ENCODE measurements at regions not wholly inside any gene's neighbourhood (a gene's known extent, or its start where the extent isn't known, plus 50 kb on each side); places are given as distances from the start of the nearest gene placed in this dataset.
"Not testable (repeated sequence)": the region's sequence is repeated elsewhere in the genome, so short reads cannot be mapped to it uniquely, and the experiment has no call there.

- H3K36me3 ChIP-seq = no peaks in the 10 kb centered on the region
- H3K9me3 ChIP-seq = no peaks in the 10 kb centered on the region
- TF ChIP-seq CTCF (IDR thresholded peaks at IDR 0.05) = no peak
- H3K27me3 ChIP-seq = no peaks in the 10 kb centered on the region
- DNase-seq = no peak
- H3K4me3 ChIP-seq = no peak overlapping the region
- H3K4me1 ChIP-seq = no peaks in the 10 kb centered on the region
- H3K27ac ChIP-seq = no peak overlapping the region
- intact Hi-C loops (cut with DNase I; ENCODE audit: low total_unique reads) = no loop called here
Observed at GRCh38 chr3:21909096-21909495, 158.1 kb upstream of the ZNF385D start.

- intact Hi-C loops (cut with DNase I; ENCODE audit: low total_unique reads) = no loop called here
- H3K36me3 ChIP-seq = no peaks in the 10 kb centered on the region
- TF ChIP-seq CTCF (IDR thresholded peaks at IDR 0.05) = no peak
- no peaks in the 10 kb centered on the region for H3K9me3 ChIP-seq
- H3K27ac ChIP-seq = no peak overlapping the region
- no peaks in the 10 kb centered on the region for H3K4me1 ChIP-seq
- H3K4me3 ChIP-seq = no peak overlapping the region
- DNase-seq = no peak
- H3K27me3 ChIP-seq = no peaks in the 10 kb centered on the region
Observed at GRCh38 chr3:21912711-21913110, 161.7 kb upstream of the ZNF385D start.

- no peaks in the 10 kb centered on the region for H3K9me3 ChIP-seq
- no peak overlapping the region for H3K27ac ChIP-seq
- intact Hi-C loops (cut with DNase I; ENCODE audit: low total_unique reads) = no loop called here
- no peak for DNase-seq
- no peaks in the 10 kb centered on the region for H3K36me3 ChIP-seq
- no peak for TF ChIP-seq CTCF (IDR thresholded peaks at IDR 0.05)
- no peaks in the 10 kb centered on the region for H3K4me1 ChIP-seq
- no peaks in the 10 kb centered on the region for H3K27me3 ChIP-seq
- H3K4me3 ChIP-seq = no peak overlapping the region
Observed at GRCh38 chr3:21913791-21914190, 162.8 kb upstream of the ZNF385D start.

- H3K4me3 ChIP-seq = no peak overlapping the region
- H3K36me3 ChIP-seq = no peaks in the 10 kb centered on the region
- TF ChIP-seq CTCF (IDR thresholded peaks at IDR 0.05) = no peak
- H3K27ac ChIP-seq = no peak overlapping the region
- H3K27me3 ChIP-seq = no peaks in the 10 kb centered on the region
- H3K9me3 ChIP-seq = no peaks in the 10 kb centered on the region
- intact Hi-C loops (cut with DNase I; ENCODE audit: low total_unique reads) = no loop called here
- no peak for DNase-seq
- H3K4me1 ChIP-seq = no peaks in the 10 kb centered on the region
Observed at GRCh38 chr3:21914451-21914850, 163.4 kb upstream of the ZNF385D start.

- Histone ChIP-seq H3K9me3 (no peaks in the 10 kb centered on the region), H3K4me3 (no peak overlapping the region), H3K4me1 (no peaks in the 10 kb centered on the region), H3K27ac (no peak overlapping the region), H3K36me3 (no peaks in the 10 kb centered on the region), H3K27me3 (no peaks in the 10 kb centered on the region)
- DNase-seq = no peak
- no peak for TF ChIP-seq CTCF (IDR thresholded peaks at IDR 0.05)
- intact Hi-C loops (cut with DNase I; ENCODE audit: low total_unique reads) = no loop called here
Observed at GRCh38 chr3:21919383-21919782, 168.4 kb upstream of the ZNF385D start.

- DNase-seq = no peak
- Histone ChIP-seq H3K9me3 (no peaks in the 10 kb centered on the region), H3K27ac (no peak overlapping the region), H3K27me3 (no peaks in the 10 kb centered on the region), H3K4me3 (no peak overlapping the region), H3K36me3 (no peaks in the 10 kb centered on the region), H3K4me1 (no peaks in the 10 kb centered on the region)
- intact Hi-C loops (cut with DNase I; ENCODE audit: low total_unique reads) = no loop called here
- TF ChIP-seq CTCF (IDR thresholded peaks at IDR 0.05) = no peak
Observed at GRCh38 chr3:21920421-21920861, 169.4 kb upstream of the ZNF385D start.

- H3K9me3 ChIP-seq; H3K4me3 ChIP-seq; DNase-seq; H3K36me3 ChIP-seq; H3K4me1 ChIP-seq; H3K27me3 ChIP-seq; H3K27ac ChIP-seq; intact Hi-C loops (cut with DNase I; ENCODE audit: low total_unique reads): not testable (repeated sequence)
Observed at GRCh38 chr3:21923156-21923555, 172.1 kb upstream of the ZNF385D start.

All from tibial artery (tissue), 4 donors.